Loucy (cell line): ENCODE measurements at regions not wholly inside any gene's neighbourhood (a gene's known extent, or its start where the extent isn't known, plus 50 kb on each side); places are given as distances from the start of the nearest gene placed in this dataset.

Experiments used
- H2AFZ ChIP-seq: fragments of 200-600 bp; sonication (generic); 2 replicates; pipeline ENCODE4 v1.6.0; 2016; ENCODE audit warnings: antibody characterized with exemption, mild to moderate bottlenecking, low read length, moderate library complexity
- H3F3A ChIP-seq: fragments of 200-600 bp; 2 replicates; pipeline ENCODE4 v1.6.0; 2016; ENCODE audit warnings: antibody characterized with exemption, low read depth, mild to moderate bottlenecking
- H3K27me3 ChIP-seq: fragments of 200-600 bp; sonication (generic); 2 replicates; pipeline ENCODE4 v1.6.1; 2014; ENCODE audit warnings: low read length, mild to moderate bottlenecking; ENCODE audit not compliant: insufficient read depth, poor library complexity, severe bottlenecking
- H3K36me3 ChIP-seq: fragments of 200-600 bp; sonication (generic); 2 replicates; pipeline ENCODE4 v1.6.1; 2016; ENCODE audit warnings: low read length; ENCODE audit not compliant: insufficient read depth
- H3K4me1 ChIP-seq: fragments of 200-600 bp; sonication (generic); 2 replicates; pipeline ENCODE4 v1.5.1; 2014; ENCODE audit warnings: low read length, mild to moderate bottlenecking; ENCODE audit not compliant: insufficient read depth, poor library complexity, severe bottlenecking
- H3K4me2 ChIP-seq: fragments of 200-600 bp; sonication (generic); 2 replicates; pipeline ENCODE4 v1.6.0; 2014; ENCODE audit warnings: antibody characterized with exemption, low read length, low read depth, mild to moderate bottlenecking; ENCODE audit not compliant: poor library complexity, severe bottlenecking
- H3K4me3 ChIP-seq: fragments of 200-600 bp; sonication (generic); 2 replicates; pipeline ENCODE4 v1.5.1; 2014; ENCODE audit warnings: low read length, mild to moderate bottlenecking, mixed read lengths; ENCODE audit not compliant: poor library complexity, severe bottlenecking
- H3K79me2 ChIP-seq: fragments of 200-600 bp; sonication (generic); 2 replicates; pipeline ENCODE4 v1.6.1; 2014; ENCODE audit warnings: low read length; ENCODE audit not compliant: insufficient read depth
- H3K9ac ChIP-seq: fragments of 200-600 bp; sonication (generic); 2 replicates; pipeline ENCODE4 v1.6.0; 2014; ENCODE audit warnings: mild to moderate bottlenecking, low read depth, low read length, moderate library complexity; ENCODE audit not compliant: poor library complexity, severe bottlenecking
- H3K9me2 ChIP-seq: fragments of 200-600 bp; sonication (generic); replicated peaks from 2 replicates; pipeline ENCODE4 v1.6.1; 2016; ENCODE audit warnings: low read depth, low read length, mixed read lengths
- H3K9me3 ChIP-seq: fragments of 200-600 bp; sonication (generic); 2 replicates; pipeline ENCODE4 v1.6.1; 2014; ENCODE audit warnings: mild to moderate bottlenecking, antibody characterized with exemption, low read length, low read depth; ENCODE audit not compliant: insufficient read depth
- H4K20me1 ChIP-seq: fragments of 200-600 bp; sonication (generic); 2 replicates; pipeline ENCODE4 v1.6.0; 2014; ENCODE audit warnings: antibody characterized with exemption, low read length, mild to moderate bottlenecking; ENCODE audit not compliant: insufficient read depth, poor library complexity, severe bottlenecking
- CTCF ChIP-seq: fragments of 200-600 bp; sonication (generic); conservative IDR thresholded peaks from 2 replicates; pipeline ENCODE4 v1.5.1; 2014; ENCODE audit warnings: mild to moderate bottlenecking, antibody characterized with exemption, low read length
- EZH2phosphoT487 ChIP-seq: fragments of 200-600 bp; IDR thresholded peaks from 2 replicates; pipeline ENCODE4 v1.6.1; 2018; ENCODE audit warnings: antibody characterized with exemption, mild to moderate bottlenecking, moderate library complexity, borderline replicate concordance

GRCh38 chr10:117684672-117685211 lies 142.2 kb downstream of the EMX2 start:
- no peak overlapping the region for H3K4me2 ChIP-seq
- H3K4me3 ChIP-seq, result no peak overlapping the region
- H3K9me2 ChIP-seq, result no peaks in the 10 kb centered on the region
- H3F3A ChIP-seq, result no peaks in the 10 kb centered on the region
- H4K20me1 ChIP-seq, result no peaks in the 10 kb centered on the region
- no peak overlapping the region for H2AFZ ChIP-seq
- TF ChIP-seq CTCF (peak; percentile 31; the same call in 1 of the 2 replicates), EZH2phosphoT487 (no peak)
- H3K9me3 ChIP-seq, result no peaks in the 10 kb centered on the region
- no peaks in the 10 kb centered on the region for H3K36me3 ChIP-seq
- no peak overlapping the region for H3K9ac ChIP-seq
- no peaks in the 10 kb centered on the region for H3K79me2 ChIP-seq
- no peaks in the 10 kb centered on the region for H3K27me3 ChIP-seq
- no peaks in the 10 kb centered on the region for H3K4me1 ChIP-seq

- H3K27me3 ChIP-seq, result no peaks in the 10 kb centered on the region
- no peak overlapping the region for H3K4me3 ChIP-seq
- no peaks in the 10 kb centered on the region for H4K20me1 ChIP-seq
Measured at GRCh38 chr10:117685431-117685830, 142.9 kb downstream of the EMX2 start.

GRCh38 chr10:117686606-117687005 lies 144.1 kb downstream of the EMX2 start:
- no peaks in the 10 kb centered on the region for H3K27me3 ChIP-seq
- H3K79me2 ChIP-seq, result no peaks in the 10 kb centered on the region
- no peak overlapping the region for H2AFZ ChIP-seq
- H3K9me2 ChIP-seq, result no peaks in the 10 kb centered on the region
- H3K9me3 ChIP-seq, result no peaks in the 10 kb centered on the region
- no peak overlapping the region for H3K4me3 ChIP-seq
- TF ChIP-seq CTCF (no peak), EZH2phosphoT487 (no peak)
- H3F3A ChIP-seq, result no peaks in the 10 kb centered on the region
- no peaks in the 10 kb centered on the region for H4K20me1 ChIP-seq
- H3K36me3 ChIP-seq, result no peaks in the 10 kb centered on the region
- H3K4me2 ChIP-seq, result no peak overlapping the region
- H3K4me1 ChIP-seq, result no peaks in the 10 kb centered on the region
- H3K9ac ChIP-seq, result no peak overlapping the region

More at GRCh38 chr10:117685431-117685830, 142.9 kb downstream of the EMX2 start:
- no peaks in the 10 kb centered on the region for H3K36me3 ChIP-seq
- TF ChIP-seq CTCF (no peak), EZH2phosphoT487 (no peak)
- no peak overlapping the region for H2AFZ ChIP-seq
- no peaks in the 10 kb centered on the region for H3K79me2 ChIP-seq
- H3K4me1 ChIP-seq, result no peaks in the 10 kb centered on the region
- no peaks in the 10 kb centered on the region for H3K9me2 ChIP-seq
- no peaks in the 10 kb centered on the region for H3K9me3 ChIP-seq
- H3K9ac ChIP-seq, result no peak overlapping the region
- H3F3A ChIP-seq, result no peaks in the 10 kb centered on the region
- H3K4me2 ChIP-seq, result no peak overlapping the region
